ENCODE measurements at regions not wholly inside any gene's neighbourhood (a gene's known extent, or its start where the extent isn't known, plus 50 kb on each side); places are given as distances from the start of the nearest gene placed in this dataset.
A peak's percentile ranks its signal among the peaks of the same experiment; 100 is the strongest.

GRCh38 chr14:87732562-87732961, 260.4 kb downstream of the GALC start:
- no peak for DNase-seq

DNA sequence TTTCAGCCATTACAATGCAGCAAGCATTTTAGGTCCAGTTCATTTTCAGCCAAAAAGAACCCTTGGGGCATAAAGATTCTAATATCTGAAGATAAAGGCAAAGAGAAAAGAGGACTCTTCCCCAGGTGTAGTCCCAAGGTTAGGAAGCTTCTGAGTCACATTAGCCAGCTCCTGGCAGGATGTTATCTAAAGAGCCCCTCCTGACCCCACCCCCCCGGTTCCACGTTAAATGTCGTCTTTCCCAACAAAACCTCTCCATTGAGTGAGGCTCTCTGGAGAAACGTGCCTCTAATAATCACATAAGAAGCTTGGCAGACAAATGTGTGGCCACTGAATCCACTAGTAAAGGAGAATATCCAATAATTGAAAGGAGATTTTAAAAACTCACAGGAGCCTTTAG, 267.7 kb downstream of the GALC start:
- no peak for DNase-seq

- DNase-seq, result peak in 13 of 56 donors; percentile 2 to 28 (median 6)
These were observed 280.4 kb downstream of the GALC start for GRCh38 chr14:87712396-87713090.

DNA sequence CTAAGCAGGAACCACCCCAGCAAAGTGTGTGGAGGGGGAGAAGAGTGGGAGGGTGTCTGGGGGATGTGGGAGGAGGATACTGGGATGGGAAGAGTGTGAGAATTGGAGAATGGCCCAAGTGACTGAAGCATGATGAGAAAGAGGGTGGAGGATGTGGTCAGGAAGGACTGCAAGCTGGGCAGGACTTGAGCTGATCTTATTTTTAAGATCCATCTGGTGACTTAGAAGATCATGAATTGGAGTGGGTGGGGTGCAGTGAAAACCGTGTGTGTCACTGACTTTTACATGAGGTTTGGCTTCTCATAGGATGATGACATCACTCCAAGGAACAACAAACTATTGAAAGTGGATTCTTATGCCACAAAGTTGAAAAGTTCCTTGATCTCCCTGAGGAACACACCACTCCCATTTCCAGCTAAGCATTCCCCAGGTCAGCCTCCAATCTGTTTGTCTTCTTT, 287.5 kb downstream of the GALC start:
- no peak for DNase-seq

DNA sequence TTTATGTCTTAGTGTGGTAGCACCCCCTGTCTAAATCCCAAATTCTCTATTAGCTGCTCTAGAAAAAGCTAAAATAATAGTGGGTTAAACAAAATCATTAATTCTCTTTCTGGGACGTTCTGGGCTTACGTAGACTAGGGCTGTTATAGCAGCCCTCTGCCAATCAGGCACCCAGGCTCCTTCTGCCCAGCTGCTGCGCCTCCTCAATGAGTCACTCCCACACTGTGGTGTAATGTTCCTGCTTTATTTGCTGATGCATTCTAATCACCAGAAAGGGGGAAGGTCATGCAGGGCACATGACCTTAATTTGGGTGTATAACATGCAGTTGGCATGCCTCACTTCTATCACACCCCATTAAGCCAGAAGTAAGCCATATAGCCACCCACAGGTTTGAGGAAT, 294.5 kb downstream of the GALC start:
- no peak for DNase-seq

- DNase-seq, result no peak
These were observed 296.5 kb downstream of the GALC start for GRCh38 chr14:87696485-87696884.

GRCh38 chr14:87691042-87691881, 301.7 kb downstream of the GALC start:
- no peak for DNase-seq

DNA sequence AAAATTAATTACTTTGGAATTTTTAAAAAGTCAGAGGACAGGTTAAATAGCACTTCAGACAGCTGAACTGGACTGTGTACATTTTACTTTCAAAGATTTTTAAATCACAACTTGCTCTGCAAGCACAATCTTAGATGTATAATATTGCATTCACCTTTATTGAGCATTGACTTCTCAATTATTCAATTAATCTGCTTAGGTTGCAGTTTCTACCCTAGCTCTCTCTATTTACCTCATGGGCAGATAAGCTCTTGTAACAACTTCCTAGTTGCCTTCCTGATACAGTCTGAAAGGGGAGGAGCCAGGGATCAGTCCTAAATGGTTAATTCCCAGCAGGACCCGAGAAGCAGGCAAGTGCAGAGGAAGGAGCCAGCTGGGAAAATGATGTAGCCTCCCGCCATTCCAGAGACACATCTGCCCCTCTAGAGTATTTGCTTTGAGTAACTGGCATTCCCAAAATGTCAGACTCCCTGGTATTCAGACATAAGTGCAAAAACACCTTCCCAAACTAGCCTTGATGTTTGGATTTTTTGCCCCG, 302.8 kb downstream of the GALC start:
- no peak for DNase-seq

GRCh38 chr14:87688524-87688923, 304.5 kb downstream of the GALC start:
- DNase-seq, result no peak

DNA sequence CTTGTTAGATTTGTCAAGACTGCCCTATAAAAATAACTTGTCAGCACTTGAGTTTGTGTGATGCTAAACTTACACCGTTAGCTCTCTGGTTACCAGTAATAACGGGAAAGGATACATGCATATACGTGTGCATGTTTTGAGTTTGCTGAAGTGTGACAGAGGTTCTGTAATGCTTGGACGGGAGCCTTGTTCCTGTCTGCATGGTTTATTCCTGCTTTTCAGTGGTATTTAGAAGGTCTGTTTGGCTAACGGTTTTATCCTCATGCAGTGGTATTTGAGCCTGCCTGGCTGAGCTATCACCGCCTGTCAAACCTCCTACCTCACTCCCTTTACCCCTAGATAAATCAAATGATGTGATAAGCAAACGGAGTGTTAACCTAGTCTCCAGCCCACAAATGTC, 305.6 kb downstream of the GALC start:
- no peak for DNase-seq

DNA sequence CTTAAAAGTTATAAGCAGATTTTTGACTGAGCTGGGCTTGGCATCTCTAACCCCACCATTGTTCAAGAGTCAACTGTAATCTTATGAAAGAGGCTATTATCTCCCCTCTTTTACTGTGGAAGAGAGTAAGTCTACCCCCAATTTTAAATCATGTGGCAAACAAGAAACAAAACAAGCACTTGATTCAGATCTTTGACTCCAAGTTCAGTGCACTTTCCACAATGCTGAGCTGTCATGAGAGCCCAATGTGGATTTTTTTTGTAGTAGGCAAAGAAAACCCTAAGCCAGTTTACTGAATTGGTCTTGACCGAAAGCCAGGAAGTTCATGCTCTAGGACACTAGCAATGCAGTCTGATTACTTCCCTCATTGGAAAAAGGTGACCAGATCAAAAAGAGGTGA, 306.2 kb downstream of the GALC start:
- DNase-seq, result no peak

- DNase-seq, result no peak
These were observed 313.1 kb downstream of the GALC start for GRCh38 chr14:87679866-87680265.

- DNase-seq, result no peak
These were observed 314.4 kb downstream of the GALC start for GRCh38 chr14:87678624-87679023.

GRCh38 chr14:87676814-87677437, 316.1 kb downstream of the GALC start:
- DNase-seq, result no peak

GRCh38 chr14:87667659-87668058, 325.3 kb downstream of the GALC start:
- DNase-seq, result no peak

- no peak for DNase-seq
These were observed 336.7 kb downstream of the GALC start for GRCh38 chr14:87656315-87656714.

DNA sequence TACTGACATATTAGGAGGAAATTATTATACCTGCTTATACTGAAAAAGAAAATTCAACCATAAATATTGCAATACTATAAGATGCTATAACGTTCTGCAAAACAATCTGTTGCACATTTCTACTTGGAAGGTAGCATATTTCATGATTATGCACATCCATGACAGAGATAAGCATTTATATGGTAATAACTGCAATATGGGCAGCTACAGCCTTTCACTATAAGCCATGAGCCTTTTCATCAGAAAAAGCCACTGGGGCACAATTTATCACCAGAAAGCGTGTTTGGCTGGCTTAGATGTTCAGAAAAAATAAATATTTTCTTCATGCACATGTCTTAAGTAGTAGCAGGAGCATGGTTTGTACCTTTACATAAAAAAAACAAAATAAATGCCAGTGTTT, 340.7 kb downstream of the GALC start:
- DNase-seq, result no peak

DNA sequence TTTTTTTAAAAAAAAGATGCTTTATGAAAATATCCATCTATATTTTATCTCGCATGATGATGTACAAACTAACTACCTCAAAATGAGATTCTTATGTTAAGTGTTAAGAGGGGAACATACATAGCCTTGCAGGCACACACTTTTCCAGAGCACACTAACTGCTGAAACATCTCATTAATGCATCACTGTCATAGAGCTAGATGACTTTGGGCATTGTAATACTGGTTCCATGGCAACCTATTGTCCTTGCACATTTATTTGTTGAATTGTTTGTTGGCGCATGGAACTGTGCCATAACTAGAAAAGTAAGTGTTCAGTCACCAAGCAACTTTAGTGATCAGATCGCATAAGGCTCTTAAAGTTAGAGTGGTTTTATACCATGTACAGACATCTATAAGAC, 348.3 kb downstream of the GALC start:
- no peak for DNase-seq

DNA sequence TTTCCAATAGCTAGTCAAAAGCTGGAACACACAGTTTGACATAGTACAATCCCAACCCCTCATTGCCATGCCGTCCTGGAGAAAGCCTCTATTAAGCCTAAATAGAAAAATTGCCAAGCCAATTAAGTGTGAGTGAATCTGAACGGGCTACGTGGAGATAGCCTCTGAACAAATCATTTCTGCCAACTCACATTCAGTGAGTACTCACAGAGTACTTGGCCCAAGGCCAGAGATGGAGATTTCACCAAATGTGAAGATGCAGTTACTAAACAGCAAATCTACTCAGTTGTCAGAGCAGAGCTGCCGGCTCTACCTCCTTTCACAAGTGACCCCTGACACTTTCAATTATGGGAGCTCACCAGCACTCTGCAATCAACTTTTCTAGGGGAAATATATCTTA, 350.0 kb downstream of the GALC start:
- peak in 14 of 56 donors; percentile 4 to 63 (median 25) for DNase-seq

- DNase-seq, result no peak
These were observed 352.4 kb downstream of the GALC start for GRCh38 chr14:87640553-87640952.

- no peak for DNase-seq
These were observed 354.8 kb downstream of the GALC start for GRCh38 chr14:87638196-87638595.

GRCh38 chr14:87635442-87635841, 357.5 kb downstream of the GALC start:
- DNase-seq, result no peak

Measured in amygdala (tissue), 56 donors.